AG04450 (cell line): ENCODE measurements at regions not wholly inside any gene's neighbourhood (a gene's known extent, or its start where the extent isn't known, plus 50 kb on each side); places are given as distances from the start of the nearest gene placed in this dataset.

Experiments
- CTCF ChIA-PET: fragments of 300-600, 350-600 bp; formaldehyde crosslinking; extraction: SDS; loops from one replicate; lab custom pipeline; 2022; ENCODE audit warnings: antibody characterized with exemption, inconsistent platforms; lab: Charles Lee
- POLR2A ChIA-PET: fragments of 350-600 bp; formaldehyde crosslinking; extraction: SDS; loops from one replicate; lab custom pipeline; 2021; ENCODE audit warnings: antibody characterized with exemption, inconsistent platforms; lab: Yijun Ruan, JAX
- DNase-seq: peaks from one replicate; pipeline ENCODE4 v3.0.0-alpha.2; 2011; ENCODE audit warnings: low read depth, low spot score
- H3K27ac ChIP-seq: one replicate; pipeline ENCODE4 v1.5.1; 2012; ENCODE audit warnings: low read depth, low read length, control low read depth
- H3K27me3 ChIP-seq: one replicate; pipeline ENCODE4 v1.6.0; 2012; ENCODE audit warnings: low read length; ENCODE audit not compliant: control insufficient read depth, insufficient read depth
- H3K4me3 ChIP-seq: 2 replicates; pipeline ENCODE4 v1.5.1; 2011; ENCODE audit warnings: mild to moderate bottlenecking, low read depth, low read length, control low read depth
- H3K9me3 ChIP-seq: 2 replicates; pipeline ENCODE4 v1.5.1; 2012; ENCODE audit warnings: low read length; ENCODE audit not compliant: control insufficient read depth, insufficient read depth
- CTCF ChIP-seq: IDR thresholded peaks from 2 replicates; pipeline ENCODE4 v1.5.1; 2011; ENCODE audit warnings: low read depth, low read length, control low read depth, inconsistent platforms

DNA sequence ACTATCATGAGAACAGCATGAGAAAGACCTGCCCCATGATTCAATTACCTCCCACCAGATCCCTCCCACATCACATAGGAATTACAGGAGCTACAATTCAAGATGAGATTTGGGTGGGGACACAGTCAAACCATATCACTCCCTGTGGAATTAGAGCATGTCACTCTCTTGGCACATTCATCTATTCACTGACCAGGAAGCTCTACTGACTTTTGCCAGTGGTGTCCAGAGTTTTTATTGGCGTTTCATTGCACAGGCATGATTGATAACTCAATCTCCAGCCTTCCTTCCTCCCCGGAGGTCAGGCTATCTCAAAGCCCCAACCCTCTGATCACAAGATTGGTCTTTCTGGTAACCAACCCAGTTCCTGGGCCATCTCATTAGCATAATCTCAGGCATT lies 478.9 kb upstream of the NRP1 start:
- DNase-seq = no peak
- TF ChIP-seq CTCF = no peak
- ChIA-PET CTCF (no interaction called here), POLR2A (no interaction called here)
- Histone ChIP-seq H3K27ac (no peak overlapping the region), H3K9me3 (no peaks in the 10 kb centered on the region), H3K27me3 (no peaks in the 10 kb centered on the region), H3K4me3 (no peak overlapping the region)

GRCh38 chr10:33812586-33812985 lies 478.1 kb upstream of the NRP1 start:
- ChIA-PET POLR2A (no interaction called here), CTCF (no interaction called here)
- Histone ChIP-seq H3K27ac (no peak overlapping the region), H3K9me3 (no peaks in the 10 kb centered on the region), H3K27me3 (no peaks in the 10 kb centered on the region), H3K4me3 (no peak overlapping the region)
- no peak for TF ChIP-seq CTCF
- no peak for DNase-seq

GRCh38 chr10:33810986-33811385 lies 476.5 kb upstream of the NRP1 start:
- no peak for DNase-seq
- Histone ChIP-seq H3K9me3 (no peaks in the 10 kb centered on the region), H3K27me3 (no peaks in the 10 kb centered on the region), H3K27ac (no peak overlapping the region), H3K4me3 (no peak overlapping the region)
- TF ChIP-seq CTCF = no peak
- CTCF ChIA-PET = no interaction called here
- POLR2A ChIA-PET = no interaction called here

DNA sequence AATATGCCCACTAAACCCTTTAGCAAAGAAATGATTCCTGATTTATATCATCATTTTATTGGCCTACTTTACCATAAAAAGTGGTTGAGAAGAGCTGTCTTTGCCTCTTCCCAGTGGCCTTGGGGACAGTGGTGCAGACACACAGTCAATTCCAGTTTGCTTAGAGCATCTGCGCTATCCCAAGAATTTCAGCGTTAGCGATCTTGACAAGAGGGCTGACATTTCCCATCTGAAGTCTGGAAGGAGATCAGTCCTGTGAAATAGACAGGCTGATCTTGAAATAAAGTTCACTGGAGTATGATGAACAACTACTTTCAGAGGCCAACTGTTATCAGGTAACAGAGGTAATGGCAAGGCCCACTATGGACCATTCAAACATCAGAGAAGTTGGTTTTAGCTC lies 475.3 kb upstream of the NRP1 start:
- no peaks in the 10 kb centered on the region for H3K27me3 ChIP-seq
- CTCF ChIA-PET = no interaction called here
- H3K4me3 ChIP-seq = no peak overlapping the region
- H3K27ac ChIP-seq = no peak overlapping the region
- no peaks in the 10 kb centered on the region for H3K9me3 ChIP-seq
- no peak for DNase-seq
- TF ChIP-seq CTCF = no peak
- POLR2A ChIA-PET = no interaction called here

DNA sequence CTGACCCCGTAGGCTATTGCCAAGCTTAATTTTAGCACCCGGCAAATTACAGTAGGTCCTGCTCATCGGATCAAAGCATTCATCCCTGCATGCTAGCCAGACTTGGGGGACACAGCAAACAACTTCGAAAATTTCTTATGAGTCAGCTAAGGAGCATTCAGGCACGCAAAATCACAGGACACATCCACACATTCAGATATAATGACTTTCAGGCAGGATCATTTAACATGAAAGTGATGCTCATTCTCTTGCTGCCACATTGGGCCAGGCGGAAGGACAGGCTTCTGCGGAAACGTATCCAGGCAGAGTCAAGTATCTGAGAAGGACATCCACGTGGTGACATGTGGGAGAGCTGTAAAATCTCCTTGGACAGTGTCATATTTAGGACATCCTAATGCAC lies 474.0 kb upstream of the NRP1 start:
- POLR2A ChIA-PET = no interaction called here
- H3K4me3 ChIP-seq = no peak overlapping the region
- H3K27ac ChIP-seq = no peak overlapping the region
- DNase-seq = no peak
- no peaks in the 10 kb centered on the region for H3K27me3 ChIP-seq
- no peak for TF ChIP-seq CTCF
- CTCF ChIA-PET = interaction anchor here (0.6 to 0.8 kb wide), 2 partner anchors 478 to 830 kb away, joined by 3 read pairs; no protein-coding TSS in a partner anchor
- no peaks in the 10 kb centered on the region for H3K9me3 ChIP-seq
